ENCODE measurements at regions not wholly inside any gene's neighbourhood (a gene's known extent, or its start where the extent isn't known, plus 50 kb on each side); places are given as distances from the start of the nearest gene placed in this dataset.

- H3K4me3 ChIP-seq (replicated peaks in 1 of 3), result no peak overlapping the region
- H3K36me3 ChIP-seq, result no peaks in the 10 kb centered on the region
- no peak for DNase-seq
- H3K27me3 ChIP-seq, result no peaks in the 10 kb centered on the region
- H3K9me3 ChIP-seq, result no peaks in the 10 kb centered on the region
- H3K4me1 ChIP-seq, result no peaks in the 10 kb centered on the region
- no peak overlapping the region for H3K27ac ChIP-seq
- WGBS, 2 donors, result 97 to 100% methylated on average over 1 of the region's 1 CpG
- intact Hi-C loops (cut with DNase I), result no loop called here
- TF ChIP-seq CTCF (IDR thresholded peaks at IDR 0.05) (no peak), POLR2A (IDR thresholded peaks at IDR 0.05) (no peak)
These were observed 179.8 kb upstream of the FOXN2 start for GRCh38 chr2:48134704-48135103.

- Histone ChIP-seq H3K4me1 (no peaks in the 10 kb centered on the region), H3K27ac (no peak overlapping the region), H3K36me3 (no peaks in the 10 kb centered on the region), H3K9me3 (no peaks in the 10 kb centered on the region), H3K27me3 (no peaks in the 10 kb centered on the region), H3K4me3 (replicated peaks in 1 of 3) (no peak overlapping the region)
- intact Hi-C loops (cut with DNase I), result no loop called here
- TF ChIP-seq CTCF (IDR thresholded peaks at IDR 0.05) (no peak), POLR2A (IDR thresholded peaks at IDR 0.05) (no peak)
- WGBS, 2 donors, result 77 to 80% methylated on average over 1 of the region's 1 CpG
- DNase-seq, result no peak
These were observed 178.7 kb upstream of the FOXN2 start for GRCh38 chr2:48135797-48136196.

- Histone ChIP-seq H3K9me3 (no peaks in the 10 kb centered on the region), H3K36me3 (no peaks in the 10 kb centered on the region), H3K4me3 (replicated peaks in 1 of 3) (no peak overlapping the region), H3K27ac (no peak overlapping the region), H3K27me3 (no peaks in the 10 kb centered on the region), H3K4me1 (no peaks in the 10 kb centered on the region)
- TF ChIP-seq CTCF (IDR thresholded peaks at IDR 0.05) (no peak), POLR2A (IDR thresholded peaks at IDR 0.05) (no peak)
- no peak for DNase-seq
- WGBS, 2 donors, result 33 to 34% methylated on average over 1 of the region's 1 CpG
- intact Hi-C loops (cut with DNase I), result no loop called here
These were observed 176.7 kb upstream of the FOXN2 start for GRCh38 chr2:48137829-48138228.

GRCh38 chr2:48138898-48139297 lies 175.6 kb upstream of the FOXN2 start:
- no peaks in the 10 kb centered on the region for H3K9me3 ChIP-seq
- no peaks in the 10 kb centered on the region for H3K27me3 ChIP-seq
- intact Hi-C loops (cut with DNase I), result no loop called here
- no peaks in the 10 kb centered on the region for H3K36me3 ChIP-seq
- no peak for DNase-seq
- WGBS, 2 donors, result 0% methylated on average over 1 of the region's 1 CpG
- H3K27ac ChIP-seq, result no peak overlapping the region
- TF ChIP-seq CTCF (IDR thresholded peaks at IDR 0.05), result no peak
- TF ChIP-seq POLR2A (IDR thresholded peaks at IDR 0.05), result no peak
- H3K4me1 ChIP-seq, result no peaks in the 10 kb centered on the region
- no peak overlapping the region for H3K4me3 ChIP-seq (replicated peaks in 1 of 3)

GRCh38 chr2:48140586-48140985 lies 173.9 kb upstream of the FOXN2 start:
- no peaks in the 10 kb centered on the region for H3K27me3 ChIP-seq
- peaks cover 0 to 3% of the 10 kb centered on the region in 2 donors for H3K4me1 ChIP-seq
- H3K27ac ChIP-seq, result no peak overlapping the region
- DNase-seq, result no peak
- H3K4me3 ChIP-seq (replicated peaks in 1 of 3), result no peak overlapping the region
- no peaks in the 10 kb centered on the region for H3K36me3 ChIP-seq
- TF ChIP-seq POLR2A (IDR thresholded peaks at IDR 0.05) (no peak), CTCF (IDR thresholded peaks at IDR 0.05) (no peak)
- no peaks in the 10 kb centered on the region for H3K9me3 ChIP-seq
- intact Hi-C loops (cut with DNase I), result no loop called here
